ENCODE measurements at regions not wholly inside any gene's neighbourhood (a gene's known extent, or its start where the extent isn't known, plus 50 kb on each side); places are given as distances from the start of the nearest gene placed in this dataset.

DNA sequence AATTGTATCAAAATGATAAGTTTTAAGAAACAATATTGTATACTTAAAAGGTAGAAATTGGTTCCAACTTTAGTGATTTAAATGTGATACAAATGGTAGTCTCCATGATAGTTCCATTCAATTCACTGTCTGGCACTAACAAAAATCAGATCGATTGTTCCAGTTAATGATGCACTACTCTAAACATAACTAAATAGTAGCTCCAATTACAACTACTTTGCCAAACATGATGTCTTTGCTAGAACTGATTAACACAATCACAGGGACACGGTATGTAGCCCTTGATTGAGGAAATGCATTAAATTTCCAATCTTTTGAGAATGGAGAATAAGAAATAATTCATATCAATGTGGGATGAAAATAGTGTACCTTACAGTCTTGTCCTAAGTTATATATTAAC, 962.4 kb upstream of the GHITM start:
- peaks cover 7% of the 10 kb centered on the region for H3K9me3 Mint-ChIP-seq
- no peak for DNase-seq (ENCODE audit: low spot score in 2 of 2)
- H3K27me3 Mint-ChIP-seq = no peaks in the 10 kb centered on the region
- no peak for ATAC-seq (replicated peaks; ENCODE audit: extremely low read depth, poor library complexity, severe bottlenecking)
- no peak overlapping the region for H3K27ac Mint-ChIP-seq (ENCODE audit: low read depth)
- peaks cover 3% of the 10 kb centered on the region for H3K36me3 Mint-ChIP-seq (ENCODE audit: insufficient read depth)
- no peak overlapping the region for H3K4me3 Mint-ChIP-seq
- H3K4me1 Mint-ChIP-seq = no peaks in the 10 kb centered on the region

DNA sequence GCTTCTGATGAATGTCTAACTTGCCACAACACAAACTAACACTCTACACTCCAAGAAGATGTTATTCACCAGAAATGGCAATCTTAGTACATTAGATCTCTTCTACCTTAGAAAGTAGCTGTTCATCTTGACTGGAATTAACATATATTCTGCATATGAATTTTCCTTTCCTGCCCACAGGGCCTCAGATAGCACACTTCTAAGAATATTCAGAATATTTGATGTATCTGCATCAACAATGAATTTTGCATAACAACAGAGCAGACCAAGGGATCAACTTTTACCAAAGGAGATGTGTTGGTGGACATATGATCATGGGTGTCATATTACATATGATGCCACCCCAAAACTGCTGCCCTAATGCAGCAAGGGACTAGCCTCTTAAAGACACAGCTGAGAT, 960.8 kb upstream of the GHITM start:
- Mint-ChIP-seq H3K36me3 (ENCODE audit: insufficient read depth) (peaks cover 3% of the 10 kb centered on the region), H3K4me3 (no peak overlapping the region), H3K27me3 (no peaks in the 10 kb centered on the region), H3K4me1 (no peaks in the 10 kb centered on the region), H3K27ac (ENCODE audit: low read depth) (no peak overlapping the region), H3K9me3 (no peaks in the 10 kb centered on the region)
- no peak for DNase-seq (ENCODE audit: low spot score in 2 of 2)
- ATAC-seq (replicated peaks; ENCODE audit: extremely low read depth, poor library complexity, severe bottlenecking) = no peak

- Mint-ChIP-seq H3K27ac (ENCODE audit: low read depth) (no peak overlapping the region), H3K4me3 (no peak overlapping the region), H3K36me3 (ENCODE audit: insufficient read depth) (peaks cover 3% of the 10 kb centered on the region), H3K4me1 (no peaks in the 10 kb centered on the region), H3K27me3 (no peaks in the 10 kb centered on the region), H3K9me3 (peaks cover under 1% of the 10 kb centered on the region)
- DNase-seq (ENCODE audit: low spot score in 2 of 2) (no peak), ATAC-seq (replicated peaks; ENCODE audit: extremely low read depth, poor library complexity, severe bottlenecking) (no peak)
These were observed 959.9 kb upstream of the GHITM start for GRCh38 chr10:83179371-83179770.

DNA sequence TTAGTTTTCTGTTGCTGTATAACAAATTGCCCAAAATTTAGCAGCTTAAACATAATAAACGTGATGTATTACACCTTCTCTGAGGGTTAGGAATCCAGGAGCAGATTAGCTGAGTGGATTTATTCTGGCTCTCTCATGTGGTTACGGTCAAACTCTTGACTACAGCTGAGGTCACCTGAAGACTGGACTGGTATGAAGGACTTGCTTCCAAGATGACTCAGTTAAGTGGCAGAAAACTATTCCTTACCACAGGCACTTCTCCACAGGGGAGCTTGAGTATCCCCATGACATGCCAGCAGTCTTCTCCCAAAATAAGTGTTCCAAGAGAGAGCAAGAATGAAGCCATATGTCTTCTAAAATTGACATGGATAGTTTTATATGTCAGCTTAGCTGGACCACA, 957.2 kb upstream of the GHITM start:
- DNase-seq (ENCODE audit: low spot score in 2 of 2) (no peak), ATAC-seq (replicated peaks; ENCODE audit: extremely low read depth, poor library complexity, severe bottlenecking) (no peak)
- Mint-ChIP-seq H3K27me3 (no peaks in the 10 kb centered on the region), H3K36me3 (ENCODE audit: insufficient read depth) (no peaks in the 10 kb centered on the region), H3K4me1 (no peaks in the 10 kb centered on the region), H3K4me3 (no peak overlapping the region), H3K27ac (ENCODE audit: low read depth) (no peak overlapping the region), H3K9me3 (peaks cover 5% of the 10 kb centered on the region)

DNA sequence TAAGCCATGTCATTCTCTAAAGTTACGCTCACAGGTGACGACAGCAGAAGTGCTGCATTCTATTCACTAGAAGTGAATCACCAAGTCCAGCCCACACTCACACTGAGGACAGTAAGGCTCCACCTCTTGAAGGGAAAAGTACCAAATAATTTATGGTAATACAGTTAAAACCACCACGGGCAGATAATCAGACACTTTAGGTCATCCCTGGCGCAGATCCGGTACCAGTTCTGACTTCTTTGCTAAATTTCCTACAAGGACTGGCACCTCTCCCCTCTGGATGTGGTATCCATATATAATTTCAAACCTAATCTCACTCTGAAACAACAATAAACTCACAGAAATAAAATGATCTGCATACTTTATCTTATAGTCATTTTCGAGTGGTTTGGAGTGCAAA, 954.7 kb upstream of the GHITM start:
- Mint-ChIP-seq H3K4me1 (no peaks in the 10 kb centered on the region), H3K36me3 (ENCODE audit: insufficient read depth) (no peaks in the 10 kb centered on the region), H3K27me3 (no peaks in the 10 kb centered on the region), H3K9me3 (peaks cover 5% of the 10 kb centered on the region), H3K4me3 (no peak overlapping the region), H3K27ac (ENCODE audit: low read depth) (no peak overlapping the region)
- no peak for ATAC-seq (replicated peaks; ENCODE audit: extremely low read depth, poor library complexity, severe bottlenecking)
- no peak for DNase-seq (ENCODE audit: low spot score in 2 of 2)

DNA sequence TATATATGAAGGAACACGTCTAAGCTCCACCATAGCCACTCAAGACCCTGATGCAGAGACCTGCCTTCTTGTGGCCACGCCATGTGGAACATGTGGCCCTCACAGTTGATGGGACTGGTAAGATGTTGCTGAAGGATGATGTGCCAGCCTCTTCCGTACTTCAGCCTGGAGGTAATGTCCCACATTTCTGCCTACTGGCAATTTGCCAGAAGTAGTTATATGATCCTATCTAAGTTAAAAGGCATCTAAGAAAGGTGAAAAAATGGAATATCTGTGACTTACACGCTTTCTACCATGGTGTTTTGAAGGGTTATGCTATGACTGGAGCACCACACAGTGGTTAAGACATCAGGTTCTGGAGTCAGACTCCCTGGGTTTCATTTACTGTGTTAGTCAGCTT, 948.7 kb upstream of the GHITM start:
- ATAC-seq (replicated peaks; ENCODE audit: extremely low read depth, poor library complexity, severe bottlenecking) (no peak), DNase-seq (ENCODE audit: low spot score in 2 of 2) (no peak)
- Mint-ChIP-seq H3K4me1 (no peaks in the 10 kb centered on the region), H3K27ac (ENCODE audit: low read depth) (no peak overlapping the region), H3K9me3 (peaks cover 6% of the 10 kb centered on the region), H3K4me3 (no peak overlapping the region), H3K27me3 (no peaks in the 10 kb centered on the region), H3K36me3 (ENCODE audit: insufficient read depth) (no peaks in the 10 kb centered on the region)

DNA sequence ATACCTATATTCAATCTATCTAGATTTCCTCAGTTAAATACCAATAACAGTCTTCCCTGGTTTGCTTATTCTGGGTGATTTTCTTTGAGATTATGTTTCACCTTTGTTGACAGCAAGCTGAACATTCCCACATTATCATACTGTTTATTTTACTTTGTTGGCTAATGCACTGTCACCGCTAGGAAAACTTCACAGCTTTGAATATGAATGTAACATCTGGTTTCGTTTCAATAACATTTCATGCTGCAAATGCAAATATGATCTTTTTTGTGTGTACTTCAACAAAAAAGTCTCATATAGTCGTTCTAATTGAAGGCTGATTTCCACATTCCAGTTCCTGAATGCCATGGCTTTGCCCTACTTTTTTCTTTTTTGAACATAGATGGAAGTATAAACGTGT, 946.3 kb upstream of the GHITM start:
- Mint-ChIP-seq H3K27me3 (no peaks in the 10 kb centered on the region), H3K4me1 (no peaks in the 10 kb centered on the region), H3K27ac (ENCODE audit: low read depth) (no peak overlapping the region), H3K4me3 (no peak overlapping the region), H3K9me3 (peaks cover 6% of the 10 kb centered on the region), H3K36me3 (ENCODE audit: insufficient read depth) (no peaks in the 10 kb centered on the region)
- DNase-seq (ENCODE audit: low spot score in 2 of 2) (no peak), ATAC-seq (replicated peaks; ENCODE audit: extremely low read depth, poor library complexity, severe bottlenecking) (no peak)

DNA sequence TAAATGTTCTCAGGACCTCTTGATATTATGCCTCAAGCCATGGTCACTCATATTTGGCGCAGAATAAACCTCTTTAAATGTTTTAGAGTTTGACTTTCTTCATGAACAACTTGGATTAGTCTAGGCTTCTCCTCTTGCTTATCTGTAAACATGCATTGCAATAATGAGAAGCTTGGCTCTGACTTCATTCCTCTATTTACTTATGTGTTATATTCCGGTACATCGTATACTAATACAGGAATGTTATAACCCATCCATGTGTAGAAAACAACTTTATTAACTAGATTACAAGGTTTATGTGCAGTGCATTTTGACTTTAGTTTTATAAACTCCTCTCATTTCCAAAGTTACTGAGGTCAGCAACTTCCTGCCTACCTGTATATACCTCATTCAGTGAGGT, 944.3 kb upstream of the GHITM start:
- ATAC-seq (replicated peaks; ENCODE audit: extremely low read depth, poor library complexity, severe bottlenecking) = no peak
- no peaks in the 10 kb centered on the region for H3K36me3 Mint-ChIP-seq (ENCODE audit: insufficient read depth)
- no peaks in the 10 kb centered on the region for H3K27me3 Mint-ChIP-seq

DNA sequence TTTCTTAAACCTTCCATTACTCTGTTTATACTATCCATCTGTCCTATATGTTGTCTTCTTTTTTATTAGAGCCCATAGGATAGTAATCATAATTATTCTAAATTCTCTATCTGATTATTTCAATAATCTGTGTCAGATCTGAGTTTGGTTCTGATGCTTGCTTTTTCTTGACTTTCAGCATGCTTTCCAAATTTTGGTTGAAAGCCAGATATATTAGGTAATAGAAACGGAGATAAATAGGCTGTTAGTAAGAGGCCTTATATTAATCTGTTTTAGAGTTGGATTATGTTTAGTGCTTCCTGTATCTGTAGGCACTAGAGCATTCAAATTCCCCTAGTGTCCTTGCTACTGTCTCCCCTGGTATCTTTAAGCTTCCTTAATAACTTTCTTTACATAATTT, 939.9 kb upstream of the GHITM start:
- no peak for ATAC-seq (replicated peaks; ENCODE audit: extremely low read depth, poor library complexity, severe bottlenecking)
- Mint-ChIP-seq H3K9me3 (peaks cover 14% of the 10 kb centered on the region), H3K27ac (ENCODE audit: low read depth) (no peak overlapping the region), H3K36me3 (ENCODE audit: insufficient read depth) (peaks cover 2% of the 10 kb centered on the region), H3K4me3 (no peak overlapping the region), H3K27me3 (no peaks in the 10 kb centered on the region), H3K4me1 (no peaks in the 10 kb centered on the region)
- DNase-seq (ENCODE audit: low spot score in 2 of 2) = no peak

More for the DNA sequence above, 944.3 kb upstream of the GHITM start:
- H3K27ac Mint-ChIP-seq (ENCODE audit: low read depth) = no peak overlapping the region
- H3K9me3 Mint-ChIP-seq = peaks cover 12% of the 10 kb centered on the region
- no peak overlapping the region for H3K4me3 Mint-ChIP-seq
- no peak for DNase-seq (ENCODE audit: low spot score in 2 of 2)
- no peaks in the 10 kb centered on the region for H3K4me1 Mint-ChIP-seq

DNA sequence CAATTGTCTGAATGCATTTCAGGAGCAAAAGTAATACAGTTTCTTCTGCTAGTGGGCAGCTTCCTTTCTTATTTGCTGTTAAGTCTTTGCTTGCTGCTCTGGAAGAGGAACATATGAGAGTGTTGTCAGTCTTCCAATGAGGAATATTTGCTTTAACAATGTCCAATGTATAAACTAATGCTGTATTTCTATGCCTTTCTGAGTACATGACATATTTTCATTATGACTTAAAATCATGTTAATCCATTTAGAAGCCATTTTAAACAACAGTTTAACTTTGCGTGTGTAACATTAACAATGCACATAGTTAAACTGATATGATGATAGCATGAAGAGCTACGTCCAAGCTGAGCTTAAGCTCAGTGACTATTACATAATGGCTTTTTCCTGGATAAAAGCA, 933.4 kb upstream of the GHITM start:
- Mint-ChIP-seq H3K27ac (ENCODE audit: low read depth) (no peak overlapping the region), H3K4me1 (no peaks in the 10 kb centered on the region), H3K4me3 (no peak overlapping the region), H3K9me3 (peaks cover 8% of the 10 kb centered on the region), H3K36me3 (ENCODE audit: insufficient read depth) (peaks cover 2% of the 10 kb centered on the region), H3K27me3 (no peaks in the 10 kb centered on the region)
- DNase-seq (ENCODE audit: low spot score in 2 of 2) = no peak
- ATAC-seq (replicated peaks; ENCODE audit: extremely low read depth, poor library complexity, severe bottlenecking) = no peak

- ATAC-seq (replicated peaks; ENCODE audit: extremely low read depth, poor library complexity, severe bottlenecking) (no peak), DNase-seq (ENCODE audit: low spot score in 2 of 2) (no peak)
- Mint-ChIP-seq H3K27ac (ENCODE audit: low read depth) (no peak overlapping the region), H3K4me1 (no peaks in the 10 kb centered on the region), H3K36me3 (ENCODE audit: insufficient read depth) (no peaks in the 10 kb centered on the region), H3K9me3 (peaks cover 14% of the 10 kb centered on the region), H3K4me3 (no peak overlapping the region), H3K27me3 (no peaks in the 10 kb centered on the region)
These were observed 926.5 kb upstream of the GHITM start for GRCh38 chr10:83212632-83213334.

GRCh38 chr10:83214136-83214535, 925.2 kb upstream of the GHITM start:
- Mint-ChIP-seq H3K36me3 (ENCODE audit: insufficient read depth) (no peaks in the 10 kb centered on the region), H3K4me1 (no peaks in the 10 kb centered on the region), H3K9me3 (peaks cover 14% of the 10 kb centered on the region), H3K4me3 (no peak overlapping the region), H3K27me3 (no peaks in the 10 kb centered on the region), H3K27ac (ENCODE audit: low read depth) (no peak overlapping the region)
- no peak for ATAC-seq (replicated peaks; ENCODE audit: extremely low read depth, poor library complexity, severe bottlenecking)
- DNase-seq (ENCODE audit: low spot score in 2 of 2) = no peak

- Mint-ChIP-seq H3K27me3 (no peaks in the 10 kb centered on the region), H3K4me1 (no peaks in the 10 kb centered on the region), H3K4me3 (no peak overlapping the region), H3K36me3 (ENCODE audit: insufficient read depth) (no peaks in the 10 kb centered on the region), H3K27ac (ENCODE audit: low read depth) (no peak overlapping the region), H3K9me3 (peaks cover 11% of the 10 kb centered on the region)
- ATAC-seq (replicated peaks; ENCODE audit: extremely low read depth, poor library complexity, severe bottlenecking) = no peak
- DNase-seq (ENCODE audit: low spot score in 2 of 2) = no peak
These were observed 921.1 kb upstream of the GHITM start for GRCh38 chr10:83218205-83218604.

- DNase-seq (ENCODE audit: low spot score in 2 of 2) (no peak), ATAC-seq (replicated peaks; ENCODE audit: extremely low read depth, poor library complexity, severe bottlenecking) (no peak)
- Mint-ChIP-seq H3K27ac (ENCODE audit: low read depth) (no peak overlapping the region), H3K27me3 (no peaks in the 10 kb centered on the region), H3K9me3 (peaks cover 10% of the 10 kb centered on the region), H3K36me3 (ENCODE audit: insufficient read depth) (no peaks in the 10 kb centered on the region), H3K4me1 (no peaks in the 10 kb centered on the region), H3K4me3 (no peak overlapping the region)
These were observed 917.0 kb upstream of the GHITM start for GRCh38 chr10:83222300-83222699.
